HG03460 (cell line): ENCODE measurements at regions not wholly inside any gene's neighbourhood (a gene's known extent, or its start where the extent isn't known, plus 50 kb on each side); places are given as distances from the start of the nearest gene placed in this dataset.

ENCODE experiments used
- ATAC-seq: cut with Tn5 transposase; IDR thresholded peaks from one replicate; pipeline ENCODE4 v1.9.1; 2021; ENCODE audit not compliant: unreplicated experiment

DNA sequence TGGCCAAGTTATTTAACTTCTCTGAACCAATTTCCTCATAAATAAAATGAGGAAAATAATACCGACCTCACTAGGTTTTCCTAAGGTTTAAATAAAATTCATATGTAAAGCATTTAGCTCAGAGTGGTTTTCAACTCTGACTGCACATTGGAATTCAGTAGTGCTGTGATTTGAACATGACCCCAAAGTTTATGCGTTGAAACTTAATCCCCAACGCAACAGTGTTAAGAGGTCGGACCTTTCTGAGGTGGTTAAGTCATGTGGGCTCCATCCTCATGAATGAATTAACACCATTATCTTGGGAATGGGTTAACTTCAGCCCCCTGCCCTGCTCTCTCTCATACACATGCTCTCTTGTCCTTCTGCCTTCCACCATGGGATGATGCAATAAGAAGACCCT is 322.2 kb downstream of the AASDHPPT start:
- ATAC-seq, result no peak

DNA sequence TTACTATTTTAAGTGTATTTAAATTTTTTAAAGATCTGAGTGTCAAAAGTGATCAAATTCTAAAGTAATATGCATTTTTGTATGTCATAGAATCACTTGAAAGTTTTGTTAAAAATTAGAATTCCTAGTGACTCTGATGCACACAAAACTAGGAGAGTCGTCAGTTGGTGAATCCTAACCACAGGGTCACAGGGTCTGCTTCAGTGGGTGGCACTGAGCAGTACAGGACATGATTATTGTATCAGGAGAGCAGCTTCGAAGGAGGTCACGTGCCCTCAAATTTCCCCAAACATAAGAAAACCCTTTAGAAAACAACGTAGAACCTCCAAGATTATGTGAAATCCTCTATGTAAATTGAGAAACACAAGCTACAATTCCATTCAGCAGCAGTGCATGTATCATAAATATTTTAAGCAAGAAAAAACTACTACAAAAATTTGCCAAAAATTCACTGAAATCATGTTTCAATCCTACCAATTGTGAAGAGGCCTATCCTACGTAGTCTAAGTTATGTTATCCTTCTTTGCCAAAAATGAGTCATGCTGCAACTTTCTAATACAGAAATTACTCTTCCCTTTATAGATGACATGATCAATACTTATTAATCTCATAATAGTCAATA is 323.6 kb downstream of the AASDHPPT start:
- ATAC-seq, result no peak

DNA sequence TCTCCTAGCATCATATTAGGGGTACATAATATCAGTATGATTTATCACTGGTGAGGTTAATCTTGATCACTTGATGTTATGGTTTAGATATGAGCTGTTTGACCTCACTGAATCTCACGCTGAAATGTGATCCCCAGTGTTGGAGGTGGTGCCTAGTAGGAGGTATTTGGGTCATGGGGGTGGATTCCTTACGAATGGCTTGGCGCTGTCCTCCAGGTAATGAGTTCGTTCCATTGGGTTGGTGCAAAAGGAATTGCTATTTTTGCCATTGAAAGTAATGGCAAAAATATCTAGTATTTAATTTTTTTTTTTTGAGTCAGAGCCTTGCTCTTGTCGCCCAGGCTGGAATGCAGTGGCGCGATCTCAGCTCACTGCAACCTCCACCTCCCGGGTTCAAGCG is 326.3 kb downstream of the AASDHPPT start:
- no peak for ATAC-seq

DNA sequence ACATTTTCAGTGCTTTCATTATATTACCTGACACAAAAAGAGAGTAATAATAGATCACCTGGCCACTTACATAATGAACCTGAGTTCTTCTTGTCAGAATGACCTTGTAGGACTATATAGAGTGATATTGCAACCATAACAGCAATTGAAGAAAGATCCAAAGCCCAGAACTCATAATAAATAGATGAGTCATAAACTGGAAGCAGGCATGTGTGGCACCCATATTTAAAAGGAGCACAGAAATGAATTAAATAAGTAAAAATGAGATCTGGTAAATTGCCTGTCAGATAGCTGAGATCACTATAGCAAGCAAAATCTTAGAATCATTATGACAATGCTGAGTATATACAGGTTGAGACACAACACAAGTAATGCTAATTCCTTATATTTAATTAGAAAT is 331.8 kb downstream of the AASDHPPT start:
- ATAC-seq, result no peak

DNA sequence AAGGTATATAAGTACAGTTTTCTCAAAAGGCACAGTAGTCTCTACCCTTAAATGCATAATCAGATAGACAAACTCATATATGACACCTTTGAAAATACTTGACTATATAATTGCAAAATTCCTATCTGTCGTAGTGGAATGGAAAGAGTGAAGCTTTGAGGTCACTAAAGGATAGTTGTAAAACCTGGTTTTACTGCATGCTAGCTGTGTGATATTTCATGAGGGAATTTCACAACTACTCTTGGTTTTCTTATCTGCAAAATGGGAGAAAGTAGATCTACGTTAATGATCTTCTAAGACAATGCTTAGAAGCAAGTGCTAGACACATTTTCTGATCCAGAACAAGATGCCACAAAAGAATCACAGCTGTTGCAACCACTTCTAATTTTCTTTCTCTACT is 332.2 kb downstream of the AASDHPPT start:
- no peak for ATAC-seq

DNA sequence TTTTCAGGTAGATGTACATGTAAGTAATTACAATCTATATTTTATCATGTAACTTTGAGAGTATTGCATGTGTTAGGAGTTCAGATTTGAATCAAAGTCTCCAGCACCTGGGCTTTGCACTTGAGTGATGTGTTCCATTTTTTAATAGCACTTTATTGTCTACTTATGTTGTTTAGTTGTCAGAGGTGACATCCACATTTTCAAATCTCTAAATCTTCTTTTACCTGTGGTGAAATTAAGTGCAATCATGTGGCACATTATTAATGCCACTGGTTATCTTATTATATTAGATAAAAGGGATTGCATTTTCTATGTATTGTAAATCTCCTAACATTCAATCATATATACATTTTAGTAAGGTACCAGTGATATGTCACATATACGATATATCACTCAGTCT is 333.4 kb downstream of the AASDHPPT start:
- ATAC-seq, result no peak

DNA sequence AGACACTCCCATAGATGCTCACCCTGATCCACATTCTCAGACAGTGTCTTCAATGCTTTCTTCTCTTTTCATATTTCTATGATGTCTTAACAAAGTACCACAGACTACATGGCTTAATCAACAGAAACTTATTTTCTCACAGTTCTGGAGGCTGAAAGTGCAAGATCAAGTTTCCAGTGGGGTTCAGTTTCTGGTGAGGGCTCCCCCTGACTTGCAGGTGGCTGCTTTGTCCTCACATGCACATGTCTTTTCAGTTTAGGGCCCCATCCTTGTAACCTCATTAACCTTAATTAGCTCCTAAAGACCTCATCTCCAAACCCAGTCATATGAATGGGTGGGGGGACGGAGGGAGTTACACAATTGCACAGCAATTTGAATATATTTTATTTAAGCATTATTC is 335.8 kb downstream of the AASDHPPT start:
- no peak for ATAC-seq

DNA sequence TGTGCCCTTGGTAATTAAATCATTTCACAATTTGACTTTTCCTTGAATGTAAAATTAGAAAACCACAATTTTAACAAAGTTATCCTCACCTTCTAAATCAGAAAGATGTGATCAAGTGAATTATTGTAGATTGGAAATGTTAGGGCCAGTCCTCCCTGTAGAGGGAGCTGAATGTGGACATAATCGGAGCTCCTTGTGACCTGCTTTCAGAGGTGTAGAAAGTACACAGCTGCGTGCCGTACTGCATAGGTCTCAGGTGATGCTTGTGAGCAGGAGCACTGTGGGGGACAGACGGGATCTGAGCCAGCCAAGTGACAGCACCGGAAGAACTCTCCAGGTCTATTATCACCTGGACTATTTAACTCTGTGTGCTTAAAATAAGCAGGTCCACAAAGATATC is 338.0 kb downstream of the AASDHPPT start:
- no peak for ATAC-seq

DNA sequence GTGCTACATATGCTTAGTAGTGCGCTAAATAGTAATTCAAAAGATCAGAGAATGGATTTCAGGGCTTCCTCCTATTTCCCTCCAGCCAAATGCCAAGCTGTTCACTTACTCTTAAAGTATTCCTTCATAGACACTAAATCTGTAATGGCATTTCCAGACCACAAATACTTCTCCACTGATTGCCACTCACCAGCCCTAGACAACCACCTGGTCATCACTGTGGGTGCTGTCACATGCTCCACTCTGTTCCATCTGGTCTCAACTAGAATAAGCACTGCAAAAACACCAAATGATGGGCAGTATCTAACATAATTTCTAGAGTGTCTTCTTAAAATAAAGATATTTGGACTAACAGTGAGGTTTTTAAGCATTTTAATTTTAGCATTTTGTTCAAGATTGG is 341.3 kb downstream of the AASDHPPT start:
- no peak for ATAC-seq

DNA sequence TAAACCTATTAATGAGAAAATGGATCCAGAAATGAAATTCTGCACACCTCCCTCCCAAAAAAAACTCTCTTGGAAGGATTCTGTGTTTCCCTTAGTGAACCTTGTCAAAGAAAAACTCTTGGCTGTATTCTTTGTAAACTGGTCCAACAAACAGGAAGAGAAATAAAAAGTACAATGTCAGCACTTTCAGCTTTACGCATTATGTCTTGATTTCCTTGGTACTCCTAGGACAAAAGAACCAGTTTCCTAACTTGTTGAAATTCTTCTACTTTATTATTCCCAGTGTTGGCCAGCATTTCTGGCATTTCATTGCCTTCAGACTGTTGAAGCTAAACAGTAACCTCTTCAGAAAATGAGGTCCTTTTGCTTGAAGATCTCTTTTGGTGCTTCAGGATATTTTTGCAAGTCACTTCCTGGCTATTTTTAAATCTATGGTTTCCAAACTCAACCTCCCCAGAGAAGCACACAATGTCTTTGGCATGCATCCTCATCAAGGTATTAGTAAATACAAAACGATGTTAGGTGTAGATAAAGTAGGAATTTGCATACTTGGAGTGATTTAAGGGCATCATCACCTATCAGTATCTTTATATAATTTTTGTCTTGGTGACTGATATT is 342.7 kb downstream of the AASDHPPT start:
- ATAC-seq, result no peak

DNA sequence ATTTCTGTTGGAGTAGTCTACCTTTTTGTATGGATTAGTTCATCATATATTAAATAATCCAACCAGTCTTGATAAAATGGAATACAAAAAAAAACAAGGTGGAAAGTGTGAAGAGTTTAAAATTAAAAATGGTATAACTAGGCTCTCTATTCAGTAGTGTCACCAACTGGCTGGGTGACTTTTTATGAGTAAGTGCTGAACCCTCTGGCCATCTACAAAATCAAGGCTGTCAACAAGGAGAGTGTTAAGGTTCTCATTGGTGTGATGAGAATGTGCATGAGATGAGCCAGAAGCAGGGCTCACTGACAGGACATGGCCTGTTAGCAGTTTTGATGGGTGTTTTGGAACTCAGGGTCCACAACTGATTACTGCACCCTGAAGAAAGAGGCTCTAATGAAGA is 343.2 kb downstream of the AASDHPPT start:
- no peak for ATAC-seq

DNA sequence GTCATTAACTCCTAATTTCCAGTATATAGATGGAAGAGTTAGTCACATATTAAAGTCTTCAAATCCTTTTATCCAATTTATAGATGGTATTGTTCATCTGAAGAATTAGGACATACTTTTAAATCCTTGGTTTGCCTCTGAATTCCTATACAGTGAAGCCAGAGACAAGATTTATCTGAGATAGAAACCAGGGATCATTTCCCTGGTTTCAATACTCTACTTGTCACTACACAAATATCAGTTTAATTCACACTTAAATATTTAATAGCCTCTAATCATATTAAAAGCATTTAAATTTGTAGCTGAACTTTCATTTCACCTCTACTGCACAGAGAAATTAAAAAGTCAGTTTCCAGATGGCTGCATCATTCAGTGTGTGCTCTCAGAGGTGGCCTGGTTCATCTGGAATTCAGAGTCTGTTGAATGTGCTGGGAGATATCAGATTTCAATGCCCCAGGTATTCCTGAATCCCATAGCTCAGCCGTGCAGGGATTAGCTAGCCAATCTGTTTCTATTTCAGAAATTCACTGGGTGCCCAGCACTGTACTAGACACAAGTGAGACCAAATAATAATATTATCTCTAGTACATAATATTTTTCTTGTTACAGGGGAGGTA is 344.3 kb downstream of the AASDHPPT start:
- no peak for ATAC-seq

DNA sequence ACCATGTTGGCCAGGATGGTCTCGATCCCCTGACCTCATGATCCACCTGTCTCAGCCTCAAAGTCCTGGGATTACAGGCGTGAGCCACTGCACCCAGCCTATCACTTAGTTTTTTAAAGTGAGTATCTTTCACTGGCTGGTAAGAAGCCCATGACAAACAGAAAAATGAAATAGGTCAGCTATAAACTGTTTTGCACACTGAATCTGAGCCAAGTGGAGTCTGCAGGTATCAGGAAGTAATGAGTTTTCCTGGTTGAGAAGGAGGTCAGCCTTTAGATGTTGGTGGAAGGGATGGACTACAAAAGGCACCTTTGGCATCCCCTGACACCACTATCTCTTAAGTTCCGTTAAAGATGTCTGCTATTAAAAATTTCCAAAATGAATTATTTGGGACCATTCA is 345.1 kb downstream of the AASDHPPT start:
- ATAC-seq, result no peak

DNA sequence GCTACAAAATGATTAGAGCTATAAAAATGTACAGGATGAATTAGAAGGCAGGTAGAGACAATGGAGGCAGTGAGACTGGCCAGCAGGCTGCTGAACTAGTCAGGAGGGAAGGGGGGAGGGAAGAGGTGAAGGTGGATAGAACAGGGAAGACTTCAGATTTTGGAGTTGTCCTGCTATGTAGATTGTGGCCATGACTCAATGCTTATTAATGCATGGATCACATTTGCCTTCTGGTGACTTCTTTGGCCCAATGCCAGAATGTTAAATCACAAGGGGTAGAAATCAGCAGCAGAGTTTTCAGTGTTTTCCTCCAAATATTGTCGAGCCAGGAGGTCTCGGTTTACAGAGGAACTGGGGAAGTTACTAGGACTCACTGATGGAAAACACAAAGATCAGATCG is 346.6 kb downstream of the AASDHPPT start:
- no peak for ATAC-seq

DNA sequence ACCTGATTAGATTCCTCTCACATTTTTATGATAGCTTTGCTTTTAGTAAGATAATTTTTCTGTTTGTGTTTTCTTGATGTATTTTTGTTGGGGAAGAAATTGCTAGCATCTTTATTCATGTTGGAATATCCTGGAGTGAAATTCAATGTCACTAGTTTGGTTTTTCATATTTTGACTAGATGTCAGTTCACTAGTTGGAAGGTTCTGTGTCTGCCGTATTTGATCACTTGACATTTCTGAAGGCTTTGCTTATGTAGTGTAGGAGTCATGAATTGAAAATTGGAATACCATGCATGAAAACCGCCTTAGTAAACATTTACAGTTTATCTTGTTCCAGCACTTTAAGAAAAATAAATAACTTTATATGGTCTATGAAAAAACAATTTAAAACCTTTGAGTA is 348.4 kb downstream of the AASDHPPT start:
- no peak for ATAC-seq

DNA sequence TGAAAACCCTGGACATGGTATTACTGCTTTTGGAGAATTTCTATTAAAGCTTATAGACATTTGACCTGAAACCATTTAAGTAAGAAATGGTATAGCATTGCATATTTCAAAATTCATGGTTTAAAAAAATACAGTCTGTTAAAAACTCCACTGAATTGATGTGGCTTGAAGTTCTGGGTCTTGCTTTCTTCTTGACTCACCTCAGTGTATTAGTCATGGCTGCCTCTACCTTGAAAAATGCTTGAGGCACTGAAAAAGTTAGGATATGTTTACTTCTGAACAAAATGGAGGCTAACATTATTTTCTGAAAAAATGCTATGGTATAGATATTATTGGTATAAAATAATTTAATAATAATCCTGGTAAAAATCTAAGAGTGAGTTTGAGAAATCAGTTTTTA is 349.2 kb downstream of the AASDHPPT start:
- ATAC-seq, result no peak

DNA sequence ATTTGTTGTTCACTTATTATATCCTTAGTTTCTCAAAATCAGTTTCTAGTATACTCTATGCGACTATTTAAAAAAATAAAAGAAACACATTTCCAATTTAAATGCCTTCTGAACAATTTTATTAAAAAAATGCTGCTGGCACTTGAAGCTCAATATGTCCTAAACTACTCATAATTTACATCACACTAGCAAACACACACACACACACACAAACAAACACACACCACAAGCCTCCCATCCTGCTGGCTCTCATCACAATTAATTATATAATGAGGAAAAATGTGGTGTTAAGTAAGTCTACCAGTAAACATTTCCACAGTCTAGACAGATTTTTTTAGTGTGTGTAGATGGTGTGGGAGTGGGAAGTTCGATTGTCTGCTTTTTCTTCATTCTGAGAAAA is 350.3 kb downstream of the AASDHPPT start:
- ATAC-seq, result no peak

DNA sequence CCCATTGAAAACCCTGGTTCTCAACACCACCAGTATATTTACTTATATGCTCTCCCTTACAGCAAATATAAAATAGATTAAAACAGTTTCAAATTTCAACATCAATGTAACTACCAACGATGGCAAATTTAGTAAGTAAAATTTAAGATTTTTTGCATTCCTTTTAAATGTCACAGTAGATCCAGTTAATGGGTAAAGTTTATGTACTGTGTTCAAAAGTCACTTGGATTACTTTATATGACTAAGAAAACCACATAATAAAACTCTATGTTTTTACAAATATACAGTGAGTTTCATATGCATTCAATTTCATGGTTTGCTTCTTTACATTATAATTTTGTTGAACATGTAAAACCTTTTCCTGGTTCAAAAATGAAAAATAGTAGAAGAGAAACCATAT is 364.6 kb downstream of the AASDHPPT start:
- ATAC-seq, result no peak

DNA sequence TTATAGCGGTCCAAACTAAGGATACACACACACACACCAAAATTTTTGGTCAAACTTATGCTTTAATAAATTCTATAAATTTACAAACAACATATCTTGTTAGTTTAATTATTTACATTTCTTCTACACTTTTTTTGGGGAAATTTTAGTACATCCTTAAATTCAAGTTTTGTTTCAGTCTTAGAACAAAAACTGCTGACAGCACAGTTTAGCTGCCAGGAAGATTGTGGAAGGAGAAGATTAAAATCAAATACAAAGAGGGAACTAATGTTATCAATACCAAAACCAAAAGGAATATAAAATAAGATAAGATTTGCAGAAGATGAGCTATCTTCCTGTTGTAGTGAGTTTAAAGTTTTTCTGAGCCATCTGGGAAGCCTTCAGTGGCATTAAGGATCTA is 368.8 kb downstream of the AASDHPPT start:
- no peak for ATAC-seq

DNA sequence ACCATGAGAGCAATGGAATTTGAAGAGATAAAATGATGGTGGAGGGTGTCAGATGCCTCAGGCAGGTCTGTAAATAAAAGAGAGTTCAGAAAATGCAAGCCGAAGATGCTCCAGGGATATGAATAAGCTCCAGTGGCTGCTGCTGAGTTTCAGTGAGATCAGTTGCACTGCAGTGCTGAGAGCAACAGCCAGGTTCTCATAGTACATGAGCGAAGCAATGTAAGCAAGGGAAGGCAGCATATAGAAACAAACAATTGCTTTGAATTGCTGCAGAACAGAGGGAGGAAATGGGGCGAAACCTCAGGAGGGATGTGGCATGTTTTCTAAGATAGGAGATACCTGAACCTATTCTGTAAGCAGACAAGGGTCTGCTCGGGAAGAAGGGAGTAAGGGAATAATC is 369.5 kb downstream of the AASDHPPT start:
- ATAC-seq, result no peak

DNA sequence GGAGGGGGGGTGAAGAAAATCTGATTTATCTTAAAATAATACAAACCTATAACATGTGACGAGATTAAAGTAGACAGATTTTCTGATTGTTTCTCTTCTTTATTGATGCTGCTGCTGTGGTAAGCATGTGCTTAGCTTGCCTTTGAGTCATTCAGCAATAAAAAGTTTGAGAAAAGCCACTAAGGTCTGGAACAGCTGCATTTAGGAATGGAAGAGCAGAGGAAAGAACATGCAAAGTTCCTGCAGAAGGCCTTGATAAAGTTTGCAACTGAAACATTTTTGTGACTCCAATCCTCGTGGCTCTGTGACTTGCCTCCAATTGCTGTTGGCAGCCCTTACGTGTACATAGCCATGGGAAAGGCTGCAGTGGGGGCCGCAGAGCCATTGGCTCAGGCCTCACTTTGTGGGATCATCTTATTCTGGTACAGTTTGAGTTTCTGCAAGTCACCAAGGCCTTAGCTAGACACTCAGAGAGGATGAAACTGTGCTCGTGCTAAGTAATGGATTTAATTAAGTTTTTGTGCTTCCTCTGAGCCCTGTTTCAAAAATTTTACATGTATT is 370.2 kb downstream of the AASDHPPT start:
- ATAC-seq, result no peak

DNA sequence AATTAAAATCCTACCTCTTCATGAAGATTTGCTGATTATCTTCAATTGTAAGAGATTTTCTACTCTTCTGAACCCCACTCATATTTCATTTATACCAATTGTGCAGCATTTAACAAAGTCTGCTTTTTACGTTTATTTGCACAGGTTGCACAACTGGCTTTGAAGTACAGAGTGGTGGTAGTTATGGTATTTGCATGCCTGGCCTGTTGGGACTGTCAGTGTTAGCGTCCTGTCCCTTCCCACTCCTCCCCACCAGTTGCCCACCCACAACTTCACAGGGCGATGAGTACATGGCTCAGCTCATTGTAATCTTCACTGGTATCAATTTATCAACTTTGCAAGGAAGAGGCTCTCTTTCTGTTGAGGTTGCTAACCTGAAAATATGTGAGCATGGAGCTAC is 372.3 kb downstream of the AASDHPPT start:
- no peak for ATAC-seq
